ENCODE measurements at regions not wholly inside any gene's neighbourhood (a gene's known extent, or its start where the extent isn't known, plus 50 kb on each side); places are given as distances from the start of the nearest gene placed in this dataset.

DNA sequence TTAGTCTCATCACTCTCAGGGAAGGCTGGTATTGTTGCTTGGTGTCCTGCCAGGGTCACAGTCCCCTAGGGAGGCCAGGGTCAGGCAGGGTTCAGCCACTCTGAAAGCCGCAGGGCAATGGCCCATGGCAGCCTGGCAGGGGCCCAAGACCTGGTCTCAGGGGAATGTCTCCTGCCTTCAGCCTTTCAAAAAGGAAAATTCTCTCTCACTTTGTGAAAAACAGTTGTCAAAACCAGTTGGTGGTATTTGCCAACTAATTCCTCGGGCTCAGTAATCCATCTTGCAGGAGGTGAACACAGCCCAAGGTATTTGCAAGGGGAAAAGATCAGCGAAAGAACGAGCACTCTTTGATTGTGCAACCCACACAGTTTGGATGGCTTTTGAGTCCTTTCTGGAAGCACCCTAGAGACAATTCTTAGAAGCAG lies 101.5 kb downstream of the JCAD start:
- TF ChIP-seq EZH2 (IDR thresholded peaks at IDR 0.05; ENCODE audit: insufficient read depth, poor library complexity, severe bottlenecking) (no peak), EZH2phosphoT487 (IDR thresholded peaks at IDR 0.05; ENCODE audit: insufficient read depth, low read depth) (no peak)

Data from GM23248 (cell line).